GM21723 (cell line): ENCODE measurements at regions not wholly inside any gene's neighbourhood (a gene's known extent, or its start where the extent isn't known, plus 50 kb on each side); places are given as distances from the start of the nearest gene placed in this dataset.

Experiments used
- ATAC-seq: cut with Tn5 transposase; IDR thresholded peaks from one replicate; pipeline ENCODE4 v1.9.1; 2021; ENCODE audit warnings: mild to moderate bottlenecking, moderate library complexity; ENCODE audit not compliant: unreplicated experiment

DNA sequence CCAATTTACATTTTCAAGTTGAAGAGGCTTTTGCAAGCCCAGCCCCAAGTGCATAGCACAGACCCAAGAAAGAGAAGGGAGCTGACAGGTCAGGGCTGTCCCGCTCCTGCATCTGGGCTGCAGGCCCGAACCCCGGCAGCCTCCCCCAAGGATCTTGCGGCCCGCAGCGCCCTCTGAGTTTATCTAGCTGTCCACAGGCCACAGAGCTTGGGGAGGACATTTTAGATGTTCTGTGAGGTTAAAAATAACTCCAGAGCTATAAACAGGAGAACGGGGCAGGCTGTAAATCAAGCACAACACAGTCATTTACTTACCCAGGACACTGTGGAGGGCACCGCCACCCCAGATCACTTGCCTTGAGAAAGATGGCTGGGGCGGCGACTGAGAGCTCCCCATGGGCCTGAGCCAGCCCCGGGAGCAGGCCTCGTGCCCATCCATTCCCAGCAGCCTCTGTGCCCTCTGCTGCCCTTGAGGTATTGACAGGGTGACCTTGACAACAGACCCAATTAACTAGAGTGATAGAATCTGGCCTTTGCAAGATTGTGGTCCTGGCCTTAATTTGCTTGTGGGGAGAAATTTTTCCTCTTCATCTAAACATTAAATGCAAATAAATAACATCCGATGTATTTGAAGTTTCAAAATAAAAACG is 563.0 kb downstream of the TCERG1L start:
- ATAC-seq = no peak

- no peak for ATAC-seq
Measured at GRCh38 chr10:130749911-130750310, 561.6 kb downstream of the TCERG1L start.

DNA sequence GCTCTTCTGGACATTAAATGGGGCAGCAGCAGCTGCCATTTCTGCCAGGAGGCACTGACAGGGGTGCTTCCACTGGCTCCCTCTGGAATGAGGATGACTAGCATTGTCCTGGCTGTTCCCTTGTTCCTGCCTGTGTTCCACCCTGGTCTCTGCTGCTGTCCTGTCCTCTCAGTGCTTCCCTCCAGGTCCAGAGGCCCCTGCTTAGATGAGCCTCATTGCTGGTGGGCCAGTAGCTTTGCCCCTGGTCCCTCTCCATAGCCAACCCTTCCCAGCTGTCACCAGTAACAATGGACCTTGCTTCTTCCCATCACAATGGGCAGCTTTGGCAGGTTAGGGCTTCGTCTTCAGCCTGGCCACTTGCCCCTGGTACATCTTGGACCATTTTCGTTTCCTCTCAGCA is 561.1 kb downstream of the TCERG1L start:
- ATAC-seq = no peak

DNA sequence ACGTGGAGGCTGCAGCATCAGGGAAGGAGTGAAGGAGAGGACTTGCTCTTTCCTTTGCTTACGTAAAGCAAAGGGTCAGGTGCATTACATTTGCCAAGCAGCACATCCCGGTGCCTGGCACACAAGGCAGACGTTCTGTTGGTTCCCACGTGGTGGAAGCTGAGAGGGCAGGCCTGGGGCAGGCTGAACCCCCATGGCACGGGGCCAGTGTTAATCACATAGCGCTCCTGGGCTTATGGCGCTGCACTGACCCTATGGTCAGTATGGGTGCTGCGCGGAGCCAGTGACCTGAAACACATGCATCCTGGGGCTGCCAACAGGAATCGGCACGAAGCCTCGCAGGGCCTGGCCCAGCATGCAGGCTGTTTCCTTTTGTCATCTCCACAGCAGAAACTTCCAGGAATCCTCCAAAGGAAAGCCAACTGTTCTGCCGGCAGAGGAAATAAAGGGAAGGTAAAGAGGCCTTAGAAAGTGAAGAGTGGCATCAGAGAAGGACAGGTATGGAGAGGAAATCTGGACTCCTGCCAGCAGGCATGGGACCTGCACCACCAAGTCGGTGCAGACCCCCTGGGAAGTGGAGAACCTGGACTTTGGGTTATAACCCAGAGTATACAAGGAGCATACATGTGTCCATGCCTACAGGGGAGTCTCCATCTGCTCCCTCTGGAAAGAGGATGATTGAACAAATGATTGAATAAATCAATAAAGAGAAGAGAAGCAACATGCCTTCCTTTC is 560.2 kb downstream of the TCERG1L start:
- ATAC-seq = no peak

DNA sequence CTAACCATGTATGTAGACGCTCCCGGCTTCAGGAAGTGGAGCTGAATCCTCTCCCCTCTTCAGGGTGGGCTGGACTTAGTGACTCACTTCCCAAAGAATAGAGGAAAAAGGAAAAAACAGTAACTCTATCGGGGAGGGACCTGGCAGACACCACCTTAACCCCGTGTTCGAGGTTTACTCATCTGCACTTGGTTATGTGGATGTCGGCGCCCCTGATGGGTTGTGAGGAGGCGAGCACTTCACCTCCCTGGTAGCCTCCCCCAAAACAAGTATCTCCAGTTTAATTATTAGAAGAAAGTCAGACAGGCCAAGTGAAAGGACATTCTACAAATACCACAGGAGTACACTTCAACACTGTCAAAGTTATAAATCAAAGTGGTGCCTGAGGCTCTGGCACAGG is 559.7 kb downstream of the TCERG1L start:
- no peak for ATAC-seq

GRCh38 chr10:130756651-130757050 is 554.9 kb downstream of the TCERG1L start:
- no peak for ATAC-seq

DNA sequence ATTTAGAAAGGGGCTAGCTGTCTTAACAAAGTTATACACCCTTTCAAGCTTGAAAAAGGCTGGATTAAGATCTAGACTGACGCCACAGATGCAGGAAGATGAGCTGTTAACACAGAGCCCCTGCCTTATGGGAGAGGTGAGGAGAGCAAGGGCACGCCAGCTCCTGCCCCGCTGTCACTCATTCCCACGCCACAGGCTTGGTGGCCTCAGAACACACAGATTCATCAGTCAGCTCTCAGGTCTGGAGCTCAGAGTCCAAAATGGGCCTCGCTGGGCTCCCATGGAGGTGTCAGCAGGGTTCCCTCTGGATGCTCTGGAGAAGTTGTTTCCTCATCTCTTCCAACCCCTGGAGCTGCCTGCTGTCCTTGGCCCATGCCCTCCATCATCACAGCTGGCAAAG is 554.2 kb downstream of the TCERG1L start:
- ATAC-seq = no peak

- no peak for ATAC-seq
Measured at GRCh38 chr10:130757821-130758489, 553.6 kb downstream of the TCERG1L start.

DNA sequence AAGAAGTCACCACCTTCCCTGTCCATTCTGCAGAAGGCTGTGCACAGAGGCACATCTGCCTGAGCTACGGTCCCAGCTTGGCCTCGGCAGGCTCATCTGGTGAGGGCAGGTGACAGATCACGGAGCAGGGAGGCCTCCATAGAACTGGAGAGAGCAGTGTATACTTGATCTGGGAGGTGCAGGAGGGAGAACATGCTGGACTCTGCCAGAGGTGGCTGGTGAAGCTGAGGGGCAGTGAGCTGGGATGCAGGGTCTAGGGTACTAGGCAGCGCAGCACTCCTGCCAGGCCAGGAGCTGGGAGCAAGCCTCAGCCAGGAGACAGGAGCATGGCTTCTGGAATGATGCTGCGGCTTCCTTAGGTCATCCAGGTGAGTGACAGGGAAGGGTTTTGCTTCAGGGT is 553.0 kb downstream of the TCERG1L start:
- ATAC-seq = no peak

DNA sequence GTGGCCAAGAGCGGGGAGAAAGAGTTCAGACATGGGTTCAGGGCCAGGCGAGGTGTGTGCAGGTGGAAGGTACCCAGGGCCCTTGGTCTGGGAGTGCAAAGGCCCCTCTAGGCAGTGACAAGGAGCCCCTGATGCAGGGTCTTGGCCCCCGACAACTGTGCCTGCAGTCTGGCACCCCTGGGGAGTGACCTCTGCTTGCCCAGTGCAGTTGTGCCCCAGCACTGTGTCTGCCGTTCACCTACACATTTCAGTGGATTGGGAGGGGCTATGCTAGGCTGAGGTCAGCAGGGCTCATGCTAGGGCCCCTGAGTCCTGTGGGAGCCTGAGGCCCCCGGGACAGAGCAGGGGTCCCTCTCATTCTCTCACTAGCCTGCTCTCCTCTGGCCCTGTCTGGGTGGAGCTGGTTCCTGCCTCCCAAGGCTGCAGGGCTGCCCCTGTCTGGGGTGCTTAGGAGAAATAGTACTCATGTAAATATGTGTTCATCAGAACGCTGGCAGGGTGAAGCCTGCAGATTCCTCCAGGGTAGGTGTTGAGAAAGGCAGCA is 550.4 kb downstream of the TCERG1L start:
- ATAC-seq = no peak

DNA sequence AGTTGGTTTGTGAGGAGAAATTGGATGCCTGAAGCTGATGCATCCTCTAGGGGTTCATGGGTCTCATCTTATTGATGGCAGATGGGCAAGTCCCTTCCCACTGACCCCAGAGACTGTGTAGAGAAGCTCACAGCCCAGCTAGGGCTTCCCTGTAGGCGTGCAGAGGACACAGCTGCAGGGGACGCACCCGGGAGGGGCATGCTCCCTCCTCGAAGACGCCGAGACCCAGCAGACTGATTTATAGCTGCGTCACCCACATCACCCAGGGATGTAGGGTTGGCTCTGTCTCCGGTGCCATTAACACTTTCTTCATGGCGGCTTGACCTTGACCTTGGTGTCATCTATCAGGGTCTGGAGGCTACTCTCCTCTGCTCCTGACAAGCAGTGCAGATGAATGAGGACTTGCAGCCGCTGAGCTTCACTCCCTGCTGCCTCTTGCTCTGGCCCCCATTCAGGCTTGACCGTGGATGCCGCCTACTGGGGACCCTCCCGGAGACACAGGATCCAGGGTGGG is 549.7 kb downstream of the TCERG1L start:
- ATAC-seq = no peak

- no peak for ATAC-seq
Measured at GRCh38 chr10:130762491-130762890, 549.0 kb downstream of the TCERG1L start.

DNA sequence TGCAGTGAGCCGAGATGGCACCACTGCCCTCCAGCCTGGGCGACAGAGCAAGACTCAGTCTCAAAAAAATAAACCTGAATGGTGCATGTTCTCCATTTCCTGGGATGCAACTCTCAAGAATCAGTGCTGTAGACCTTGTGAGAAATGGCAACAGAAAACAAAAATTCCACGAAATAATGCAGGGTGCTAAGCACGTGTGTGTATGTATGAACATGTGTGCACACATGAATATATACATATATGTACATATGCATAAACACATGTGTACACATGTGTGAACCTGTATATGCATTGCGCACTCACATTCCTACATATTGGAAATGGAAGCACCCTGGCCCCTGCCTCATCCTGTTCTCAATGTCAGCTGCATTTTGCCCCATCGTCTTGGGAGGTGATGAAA is 548.5 kb downstream of the TCERG1L start:
- ATAC-seq = no peak

GRCh38 chr10:130763491-130763890 is 548.0 kb downstream of the TCERG1L start:
- ATAC-seq = no peak

GRCh38 chr10:130764651-130765050 is 546.9 kb downstream of the TCERG1L start:
- no peak for ATAC-seq

- no peak for ATAC-seq
Measured at GRCh38 chr10:130766071-130766470, 545.5 kb downstream of the TCERG1L start.

DNA sequence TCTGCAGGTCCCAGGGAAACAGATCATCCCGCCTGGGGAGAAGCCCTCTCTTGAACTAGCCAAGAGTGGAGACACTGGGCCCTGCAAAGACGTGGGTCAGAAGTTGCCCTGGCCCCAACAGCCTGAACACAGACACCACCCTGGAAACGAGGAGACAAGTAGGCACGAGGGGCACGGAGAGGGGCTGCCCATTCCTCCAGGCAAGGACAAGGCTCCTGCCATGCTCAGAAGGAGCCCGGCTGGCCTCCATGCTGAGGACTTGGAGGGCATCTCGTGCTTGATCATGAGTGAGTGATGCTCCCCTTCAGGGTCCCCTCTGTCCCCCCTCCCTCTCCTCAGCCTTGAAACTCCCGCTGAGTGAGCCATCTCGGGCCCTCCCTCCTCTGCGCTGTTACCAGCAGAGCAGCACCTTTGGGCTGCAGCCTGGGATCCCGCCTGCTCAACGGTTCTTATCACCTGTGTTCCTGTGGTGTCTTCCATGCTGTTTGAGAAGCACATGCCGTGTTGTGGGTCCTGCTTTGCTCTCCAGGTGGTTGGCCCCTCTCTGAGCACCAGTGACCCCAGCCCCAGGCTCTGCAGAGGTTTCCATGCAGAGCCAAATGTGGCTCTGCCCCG is 544.3 kb downstream of the TCERG1L start:
- no peak for ATAC-seq

- no peak for ATAC-seq
Measured at GRCh38 chr10:130769146-130770017, 542.1 kb downstream of the TCERG1L start.

GRCh38 chr10:130770018-130770630 is 541.4 kb downstream of the TCERG1L start:
- no peak for ATAC-seq

- no peak for ATAC-seq
Measured at GRCh38 chr10:130771491-130771946, 540.0 kb downstream of the TCERG1L start.
